NT2/D1 (cell line): ENCODE measurements at regions not wholly inside any gene's neighbourhood (a gene's known extent, or its start where the extent isn't known, plus 50 kb on each side); places are given as distances from the start of the nearest gene placed in this dataset.

Source experiments
- DNase-seq: peaks from one replicate; pipeline ENCODE4 v3.0.0-alpha.2; 2011; ENCODE audit warnings: low read depth, low spot score
- H3K27me3 ChIP-seq: 2 replicates; pipeline ENCODE4 v1.6.0; 2011; ENCODE audit warnings: mild to moderate bottlenecking; ENCODE audit not compliant: insufficient read length, insufficient read depth
- H3K36me3 ChIP-seq: 2 replicates; pipeline ENCODE4 v1.6.1; 2011; ENCODE audit warnings: mild to moderate bottlenecking, low read length, mixed read lengths; ENCODE audit not compliant: insufficient read depth, insufficient read length
- H3K4me1 ChIP-seq: 2 replicates; pipeline ENCODE4 v1.5.1; 2011; ENCODE audit not compliant: insufficient read depth, insufficient read length
- H3K4me3 ChIP-seq: 2 replicates; pipeline ENCODE4 v1.5.1; 2011; ENCODE audit warnings: low read depth; ENCODE audit not compliant: insufficient read length
- H3K9ac ChIP-seq: 2 replicates; pipeline ENCODE4 v1.6.0; 2011; ENCODE audit warnings: low read depth; ENCODE audit not compliant: insufficient read length
- H3K9me3 ChIP-seq: 2 replicates; pipeline ENCODE4 v1.5.1; 2011; ENCODE audit warnings: mild to moderate bottlenecking, low read length; ENCODE audit not compliant: insufficient read depth
- SUZ12 ChIP-seq: IDR thresholded peaks from 2 replicates; pipeline ENCODE4 v1.6.1; 2011; ENCODE audit not compliant: insufficient read length, insufficient read depth; ENCODE audit errors: extremely low read depth
- YY1 ChIP-seq: IDR thresholded peaks from 2 replicates; pipeline ENCODE4 v1.6.1; 2011; ENCODE audit not compliant: insufficient read length, insufficient read depth
- ZNF274 ChIP-seq: IDR thresholded peaks from 2 replicates; pipeline ENCODE4 v1.6.1; 2011; ENCODE audit warnings: mild to moderate bottlenecking, low read depth, low read length

- Histone ChIP-seq H3K36me3 (no peaks in the 10 kb centered on the region), H3K4me1 (peaks cover 3% of the 10 kb centered on the region), H3K27me3 (no peaks in the 10 kb centered on the region), H3K9me3 (0 out of 2 replicates have a peak, but pooled peaks cover 3% of the 10 kb centered on the region), H3K4me3 (no peak overlapping the region), H3K9ac (no peak overlapping the region)
- TF ChIP-seq SUZ12 (no peak), ZNF274 (no peak), YY1 (no peak)
- no peak for DNase-seq
Observed at GRCh38 chr2:167761465-167762136, 485.8 kb downstream of the STK39 start.

- no peaks in the 10 kb centered on the region for H3K27me3 ChIP-seq
- peaks cover 3% of the 10 kb centered on the region for H3K4me1 ChIP-seq
- no peak overlapping the region for H3K4me3 ChIP-seq
- H3K36me3 ChIP-seq, result no peaks in the 10 kb centered on the region
- H3K9ac ChIP-seq, result no peak overlapping the region
- DNase-seq, result no peak
- TF ChIP-seq SUZ12 (no peak), YY1 (no peak), ZNF274 (no peak)
- H3K9me3 ChIP-seq, result 0 out of 2 replicates have a peak, but pooled peaks cover 3% of the 10 kb centered on the region
Observed at GRCh38 chr2:167759531-167759930, 487.9 kb downstream of the STK39 start.

- Histone ChIP-seq H3K27me3 (no peaks in the 10 kb centered on the region), H3K4me1 (peaks cover 3% of the 10 kb centered on the region), H3K9me3 (0 out of 2 replicates have a peak, but pooled peaks cover 3% of the 10 kb centered on the region), H3K9ac (no peak overlapping the region), H3K36me3 (no peaks in the 10 kb centered on the region), H3K4me3 (no peak overlapping the region)
- no peak for TF ChIP-seq YY1
- TF ChIP-seq SUZ12, result no peak
- no peak for TF ChIP-seq ZNF274
- peak; percentile 82 for DNase-seq
Observed at GRCh38 chr2:167758292-167758691, 489.1 kb downstream of the STK39 start.

DNA sequence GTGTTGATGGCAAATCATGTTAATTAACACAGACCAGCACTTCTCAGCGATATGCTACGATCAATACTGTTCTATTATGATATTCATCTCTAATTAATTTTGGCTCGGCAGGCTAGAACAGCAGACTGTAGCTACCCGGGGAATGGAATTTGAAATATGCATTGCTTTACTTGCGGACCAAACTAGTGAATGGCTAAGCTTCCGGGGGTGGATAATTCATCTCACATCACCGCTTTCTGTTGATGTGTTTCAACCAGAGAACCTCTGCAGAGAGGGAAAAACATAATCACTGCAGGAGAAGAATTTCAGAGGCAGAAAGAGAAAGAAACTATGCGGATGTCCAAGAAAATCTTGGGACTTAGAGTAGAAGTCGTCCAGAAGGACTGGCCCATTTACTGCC lies 490.9 kb downstream of the STK39 start:
- H3K4me3 ChIP-seq, result no peak overlapping the region
- peak; percentile 44 for DNase-seq

DNA sequence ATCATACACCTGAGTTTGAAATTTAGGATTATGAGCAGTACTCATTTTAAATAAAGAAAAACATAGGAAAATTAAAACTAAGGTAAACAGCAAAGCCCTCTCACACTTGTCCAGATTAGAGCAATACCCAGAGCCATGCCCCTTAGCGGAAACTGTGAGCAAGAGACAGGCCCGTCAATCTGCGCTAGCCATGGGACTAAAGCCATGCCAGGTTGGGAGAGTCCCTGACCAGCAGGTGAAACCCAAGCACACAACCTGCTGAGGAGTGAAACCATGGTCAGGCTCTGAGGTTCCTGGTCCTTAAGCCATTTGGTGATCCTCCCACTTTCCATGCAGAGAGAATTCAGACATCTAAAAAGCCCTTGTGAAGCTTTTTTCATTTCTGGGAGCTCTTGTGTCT lies 494.3 kb downstream of the STK39 start:
- H3K4me1 ChIP-seq, result no peaks in the 10 kb centered on the region

More for the DNA sequence above, 490.9 kb downstream of the STK39 start:
- no peaks in the 10 kb centered on the region for H3K27me3 ChIP-seq
- no peak overlapping the region for H3K9ac ChIP-seq
- H3K9me3 ChIP-seq, result 0 out of 2 replicates have a peak, but pooled peaks cover 3% of the 10 kb centered on the region
- no peak for TF ChIP-seq SUZ12
- no peak for TF ChIP-seq YY1
- no peak for TF ChIP-seq ZNF274
- H3K36me3 ChIP-seq, result no peaks in the 10 kb centered on the region
- H3K4me1 ChIP-seq, result peaks cover 3% of the 10 kb centered on the region

GRCh38 chr2:167752734-167753133 lies 494.7 kb downstream of the STK39 start:
- DNase-seq, result peak; percentile 28
- Histone ChIP-seq H3K27me3 (no peaks in the 10 kb centered on the region), H3K4me3 (no peak overlapping the region), H3K36me3 (no peaks in the 10 kb centered on the region), H3K9ac (no peak overlapping the region), H3K4me1 (no peaks in the 10 kb centered on the region), H3K9me3 (no peaks in the 10 kb centered on the region)
- TF ChIP-seq ZNF274 (no peak), YY1 (no peak), SUZ12 (no peak)

More for the DNA sequence above, 494.3 kb downstream of the STK39 start:
- Histone ChIP-seq H3K9me3 (no peaks in the 10 kb centered on the region), H3K27me3 (no peaks in the 10 kb centered on the region), H3K9ac (no peak overlapping the region), H3K36me3 (no peaks in the 10 kb centered on the region), H3K4me3 (no peak overlapping the region)
- DNase-seq, result no peak
- TF ChIP-seq YY1 (no peak), ZNF274 (no peak)

- no peaks in the 10 kb centered on the region for H3K9me3 ChIP-seq
- H3K9ac ChIP-seq, result no peak overlapping the region
- H3K4me3 ChIP-seq, result no peak overlapping the region
- no peaks in the 10 kb centered on the region for H3K36me3 ChIP-seq
- H3K4me1 ChIP-seq, result no peaks in the 10 kb centered on the region
- H3K27me3 ChIP-seq, result no peaks in the 10 kb centered on the region
- TF ChIP-seq ZNF274 (no peak), SUZ12 (no peak), YY1 (no peak)
- DNase-seq, result no peak
Observed at GRCh38 chr2:167750675-167751074, 496.7 kb downstream of the STK39 start.

- DNase-seq, result no peak
- Histone ChIP-seq H3K9me3 (no peaks in the 10 kb centered on the region), H3K27me3 (no peaks in the 10 kb centered on the region), H3K36me3 (no peaks in the 10 kb centered on the region), H3K9ac (no peak overlapping the region), H3K4me1 (no peaks in the 10 kb centered on the region), H3K4me3 (no peak overlapping the region)
- TF ChIP-seq ZNF274, result no peak
- TF ChIP-seq YY1, result no peak
- no peak for TF ChIP-seq SUZ12
Observed at GRCh38 chr2:167749660-167750059, 497.7 kb downstream of the STK39 start.
